Omental fat pad (tissue), 3 donors: ENCODE measurements at regions not wholly inside any gene's neighbourhood (a gene's known extent, or its start where the extent isn't known, plus 50 kb on each side); places are given as distances from the start of the nearest gene placed in this dataset.

Source experiments
- ATAC-seq: fragments of 150-250 bp; one replicate; pipeline ENCODE4 v1.9.1; 2016; ENCODE audit warnings: mild to moderate bottlenecking, moderate library complexity; ENCODE audit not compliant: low FRiP score
- DNase-seq: peaks from one replicate; pipeline ENCODE4 v3.0.0-alpha.2; 2019; ENCODE audit warnings: low spot score
- TF ChIP-seq, protein P1 (sequence below), 3 donors: fragments of 450-650 bp; IDR thresholded peaks; one replicate each; pipeline ENCODE4 v1.5.1; 2016 to 2017; ENCODE audit warnings: antibody characterized with exemption in 3 of 3, mild to moderate bottlenecking in 3 of 3, moderate library complexity in 2 of 3

DNA sequence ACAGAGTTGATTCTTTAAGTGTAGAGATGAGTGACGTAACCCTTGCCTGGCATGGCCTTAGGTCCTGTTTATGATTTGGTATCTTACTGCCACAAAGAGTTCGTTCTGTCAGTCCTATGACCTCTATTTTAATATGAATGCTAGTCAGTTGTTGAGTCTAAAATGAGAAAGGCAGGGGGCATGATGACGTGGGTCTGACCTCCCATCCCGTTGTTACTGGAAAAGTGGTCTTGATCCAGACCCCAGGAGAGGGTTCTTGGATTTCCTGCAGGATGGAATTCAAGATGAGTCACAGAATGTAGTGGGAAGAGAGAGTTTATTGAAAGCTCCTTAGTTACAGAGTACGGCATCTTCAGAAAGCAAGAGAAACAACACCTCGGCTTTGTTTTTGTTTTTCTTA is 317.0 kb upstream of the COBL start:
- TF ChIP-seq, protein P1, sequence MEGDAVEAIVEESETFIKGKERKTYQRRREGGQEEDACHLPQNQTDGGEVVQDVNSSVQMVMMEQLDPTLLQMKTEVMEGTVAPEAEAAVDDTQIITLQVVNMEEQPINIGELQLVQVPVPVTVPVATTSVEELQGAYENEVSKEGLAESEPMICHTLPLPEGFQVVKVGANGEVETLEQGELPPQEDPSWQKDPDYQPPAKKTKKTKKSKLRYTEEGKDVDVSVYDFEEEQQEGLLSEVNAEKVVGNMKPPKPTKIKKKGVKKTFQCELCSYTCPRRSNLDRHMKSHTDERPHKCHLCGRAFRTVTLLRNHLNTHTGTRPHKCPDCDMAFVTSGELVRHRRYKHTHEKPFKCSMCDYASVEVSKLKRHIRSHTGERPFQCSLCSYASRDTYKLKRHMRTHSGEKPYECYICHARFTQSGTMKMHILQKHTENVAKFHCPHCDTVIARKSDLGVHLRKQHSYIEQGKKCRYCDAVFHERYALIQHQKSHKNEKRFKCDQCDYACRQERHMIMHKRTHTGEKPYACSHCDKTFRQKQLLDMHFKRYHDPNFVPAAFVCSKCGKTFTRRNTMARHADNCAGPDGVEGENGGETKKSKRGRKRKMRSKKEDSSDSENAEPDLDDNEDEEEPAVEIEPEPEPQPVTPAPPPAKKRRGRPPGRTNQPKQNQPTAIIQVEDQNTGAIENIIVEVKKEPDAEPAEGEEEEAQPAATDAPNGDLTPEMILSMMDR (IDR thresholded peaks at IDR 0.05): no peak
- no peak for ATAC-seq
- DNase-seq: no peak

DNA sequence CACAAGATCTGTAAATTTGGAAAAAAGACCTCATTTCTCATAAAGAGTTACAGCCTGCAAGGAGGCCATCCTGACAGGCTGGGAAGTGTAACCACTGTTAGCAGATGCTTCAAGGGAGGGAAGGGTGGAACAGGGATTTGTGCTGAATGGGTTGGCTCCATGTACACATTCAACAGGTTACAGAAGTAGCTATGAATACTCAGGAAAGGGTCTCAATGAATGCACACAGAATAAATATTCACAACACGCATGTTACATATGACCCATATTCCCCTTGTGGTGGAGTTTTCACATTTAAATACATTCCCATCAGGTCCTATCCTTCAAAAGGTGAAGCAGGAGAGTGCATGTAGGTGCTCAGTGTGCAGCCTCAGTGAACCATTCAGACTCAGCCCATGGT is 316.4 kb upstream of the COBL start:
- TF ChIP-seq, protein P1 (IDR thresholded peaks at IDR 0.05): no peak
- ATAC-seq: no peak

DNA sequence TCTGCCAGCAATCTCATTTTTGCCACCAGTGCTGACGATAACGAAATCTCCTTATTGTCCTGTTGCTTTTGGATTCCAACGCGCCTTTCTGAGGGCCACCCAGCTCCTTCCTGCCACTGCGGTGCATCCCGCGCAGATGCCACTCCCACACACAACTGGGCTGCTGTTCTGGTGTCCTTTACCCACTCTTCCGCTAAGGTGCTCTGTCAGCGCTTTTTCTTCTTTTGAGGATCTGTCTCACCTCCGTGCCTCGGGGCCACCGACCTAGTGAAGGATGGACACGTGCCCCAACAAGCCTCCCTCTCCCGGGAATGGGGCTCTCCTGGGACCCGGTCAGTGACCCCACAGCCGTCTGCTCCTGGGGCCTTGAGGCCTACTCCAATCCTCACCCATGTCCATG is 314.3 kb upstream of the COBL start:
- DNase-seq: no peak
- TF ChIP-seq, protein P1 (IDR thresholded peaks at IDR 0.05): no peak
- ATAC-seq: no peak

More for the DNA sequence above, 316.4 kb upstream of the COBL start:
- DNase-seq: no peak

DNA sequence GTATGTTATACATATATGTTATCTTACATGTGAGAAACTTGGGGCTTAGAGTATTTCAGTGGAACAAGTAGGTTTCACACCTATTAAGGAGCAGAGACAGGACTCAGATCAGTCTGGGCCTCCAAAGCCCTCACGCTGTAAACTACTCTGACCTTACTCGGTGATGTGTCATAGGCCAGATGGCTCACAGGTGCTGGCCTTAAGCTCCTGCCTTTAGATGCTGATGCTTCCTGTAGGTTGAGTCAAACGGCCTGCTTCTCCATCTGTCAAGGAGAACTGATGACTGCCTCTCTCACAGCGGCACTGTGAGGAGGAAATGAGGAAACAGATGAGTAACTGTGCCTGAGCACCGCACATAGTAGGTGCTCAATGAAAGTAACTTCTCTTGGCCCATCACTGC is 312.6 kb upstream of the COBL start:
- ATAC-seq (no peak), DNase-seq (no peak)
- TF ChIP-seq, protein P1 (IDR thresholded peaks at IDR 0.05): no peak

DNA sequence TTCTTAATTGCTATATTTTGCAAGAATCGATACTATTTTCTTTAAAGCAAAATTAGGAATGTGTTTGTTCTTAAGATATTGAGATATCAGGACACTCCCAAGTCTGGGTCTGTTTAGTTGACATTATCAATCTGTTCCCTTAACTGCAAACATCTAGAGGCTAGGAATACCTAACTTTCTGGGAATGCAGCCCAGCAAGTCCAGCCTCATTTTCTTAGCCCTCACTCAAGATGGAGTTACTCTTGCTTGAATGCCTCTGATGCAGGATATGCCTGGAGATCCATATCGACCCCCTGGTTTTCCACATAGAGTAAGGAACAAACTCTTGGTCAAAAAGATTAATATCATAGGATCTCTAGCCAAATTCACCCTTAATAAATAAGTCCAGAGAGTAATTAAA is 305.3 kb upstream of the COBL start:
- TF ChIP-seq, protein P1 (IDR thresholded peaks at IDR 0.05): no peak
- ATAC-seq (no peak), DNase-seq (no peak)

DNA sequence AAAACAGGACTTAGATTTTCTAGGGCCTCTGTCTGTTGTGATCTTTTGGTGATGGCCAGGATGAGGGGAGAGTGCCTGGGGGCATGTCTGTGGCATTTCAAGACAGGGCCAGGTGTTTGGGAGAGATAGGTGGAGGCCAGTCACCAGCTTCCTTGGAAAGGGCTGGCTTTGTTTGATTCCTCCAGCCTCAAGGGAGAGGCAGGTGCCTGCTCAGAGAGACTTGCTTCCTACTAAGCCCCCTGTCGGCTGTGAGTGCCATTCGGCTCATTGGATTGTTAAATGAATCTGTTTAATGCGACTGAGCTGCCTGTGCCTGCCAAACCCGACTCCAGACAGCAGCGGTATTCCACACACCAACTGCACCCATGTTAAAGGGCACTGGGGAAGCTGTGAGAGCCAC is 304.1 kb upstream of the COBL start:
- ATAC-seq (no peak), DNase-seq (no peak)
- TF ChIP-seq, protein P1 (IDR thresholded peaks at IDR 0.05): no peak

DNA sequence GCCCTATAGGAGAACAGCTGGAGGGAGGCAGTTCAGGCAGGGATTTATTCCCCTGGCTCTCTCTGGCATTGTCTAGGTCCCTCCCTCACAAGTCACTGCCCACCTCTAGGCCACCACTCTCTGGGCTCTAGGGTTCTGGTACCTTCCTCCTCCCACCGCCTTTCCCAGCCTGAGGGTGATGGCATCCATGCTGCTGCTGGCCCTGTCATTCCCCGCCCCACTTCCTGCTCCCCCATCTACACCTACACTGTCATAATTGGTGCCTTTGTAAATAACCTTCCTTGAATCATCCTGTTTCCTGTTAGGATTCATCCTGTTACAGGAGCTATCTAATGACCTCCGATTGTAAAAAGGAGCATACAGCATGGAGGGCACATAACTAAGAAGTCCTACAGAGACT is 303.3 kb upstream of the COBL start:
- DNase-seq: no peak
- no peak for ATAC-seq
- TF ChIP-seq, protein P1 (IDR thresholded peaks at IDR 0.05): no peak
